ENCODE measurements at regions not wholly inside any gene's neighbourhood (a gene's known extent, or its start where the extent isn't known, plus 50 kb on each side); places are given as distances from the start of the nearest gene placed in this dataset.
"Not testable (repeated sequence)": the region's sequence is repeated elsewhere in the genome, so short reads cannot be mapped to it uniquely, and the experiment has no call there.

- FAIRE-seq (peak; percentile 83), DNase-seq (ENCODE audit: insufficient read length, low spot score) (no peak)
Measured at GRCh38 chrX:37509349-37509748, 62.1 kb upstream of the LANCL3 start.

- FAIRE-seq; DNase-seq (ENCODE audit: insufficient read length, low spot score): not testable (repeated sequence)
Measured at GRCh38 chrX:37516512-37516911, 54.9 kb upstream of the LANCL3 start.

GRCh38 chrX:37519261-37519660, 52.2 kb upstream of the LANCL3 start:
- peak; percentile 62 for FAIRE-seq
- DNase-seq (ENCODE audit: insufficient read length, low spot score), result not testable (repeated sequence)

GRCh38 chrX:37520860-37521450, 50.5 kb upstream of the LANCL3 start:
- FAIRE-seq, result peak; percentile 83
- not testable (repeated sequence) for DNase-seq (ENCODE audit: insufficient read length, low spot score)

All from GM19239 (cell line).